ENCODE measurements at regions not wholly inside any gene's neighbourhood (a gene's known extent, or its start where the extent isn't known, plus 50 kb on each side); places are given as distances from the start of the nearest gene placed in this dataset.
"Not testable (repeated sequence)": the region's sequence is repeated elsewhere in the genome, so short reads cannot be mapped to it uniquely, and the experiment has no call there.

- no peak for DNase-seq
Observed at GRCh38 chr15:38002883-38003477, 68.5 kb downstream of the TMCO5A start.

GRCh38 chr15:38004218-38004861 lies 69.9 kb downstream of the TMCO5A start:
- DNase-seq, result no peak

GRCh38 chr15:38005953-38006808 lies 71.7 kb downstream of the TMCO5A start:
- no peak for DNase-seq

GRCh38 chr15:38010395-38010794 lies 76.0 kb downstream of the TMCO5A start:
- no peak for DNase-seq

- DNase-seq, result no peak
Observed at GRCh38 chr15:38012894-38013293, 78.5 kb downstream of the TMCO5A start.

GRCh38 chr15:38017721-38018120 lies 83.3 kb downstream of the TMCO5A start:
- no peak for DNase-seq

- no peak for DNase-seq
Observed at GRCh38 chr15:38019066-38019465, 84.6 kb downstream of the TMCO5A start.

- DNase-seq, result no peak
Observed at GRCh38 chr15:38021259-38021658, 86.8 kb downstream of the TMCO5A start.

- DNase-seq, result no peak
Observed at GRCh38 chr15:38024293-38025091, 90.1 kb downstream of the TMCO5A start.

- not testable (repeated sequence) for DNase-seq
Observed at GRCh38 chr15:38025656-38026055, 91.2 kb downstream of the TMCO5A start.

- DNase-seq, result no peak
Observed at GRCh38 chr15:38028869-38029268, 94.4 kb downstream of the TMCO5A start.

- DNase-seq, result no peak
Observed at GRCh38 chr15:38029736-38030135, 95.3 kb downstream of the TMCO5A start.

GRCh38 chr15:38030609-38031008 lies 96.2 kb downstream of the TMCO5A start:
- no peak for DNase-seq

- DNase-seq, result no peak
Observed at GRCh38 chr15:38035701-38036100, 101.3 kb downstream of the TMCO5A start.

GRCh38 chr15:38036790-38037338 lies 102.4 kb downstream of the TMCO5A start:
- DNase-seq, result no peak

- DNase-seq, result no peak
Observed at GRCh38 chr15:38038659-38039442, 104.4 kb downstream of the TMCO5A start.

GRCh38 chr15:38040615-38041014 lies 106.2 kb downstream of the TMCO5A start:
- no peak for DNase-seq

- no peak for DNase-seq
Observed at GRCh38 chr15:38041576-38041975, 107.1 kb downstream of the TMCO5A start.

- DNase-seq, result no peak
Observed at GRCh38 chr15:38042211-38042610, 107.8 kb downstream of the TMCO5A start.

GRCh38 chr15:38042707-38043445 lies 108.4 kb downstream of the TMCO5A start:
- no peak for DNase-seq

Measured in NCI-H2227 treated with DMSO at 0.1 percent for 48 hours (cell line).